ENCODE measurements at regions not wholly inside any gene's neighbourhood (a gene's known extent, or its start where the extent isn't known, plus 50 kb on each side); places are given as distances from the start of the nearest gene placed in this dataset.

DNA sequence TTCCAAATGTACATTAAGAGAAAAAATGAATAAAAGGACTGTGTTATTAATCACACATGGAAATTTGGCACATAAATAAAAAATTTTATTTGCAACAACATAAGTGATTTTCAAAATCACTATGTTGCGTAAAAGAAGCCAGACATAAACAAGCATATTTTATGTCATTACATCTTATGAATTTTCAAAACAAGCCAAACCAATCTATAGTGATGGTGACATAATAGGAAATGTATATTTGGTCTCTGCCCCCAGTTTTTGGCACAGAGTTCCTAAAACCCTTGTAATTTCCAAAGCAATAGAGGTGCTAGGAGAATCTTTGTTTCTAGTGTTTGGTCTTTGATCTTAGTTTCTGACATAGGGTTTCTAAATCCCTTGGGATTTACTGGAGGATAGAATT is 543.3 kb downstream of the ZBBX start:
- in situ Hi-C loops (cut with MboI), result no loop called here
- no peaks in the 10 kb centered on the region for H3K4me1 ChIP-seq (replicated peaks in 1 of 2; ENCODE audit: control insufficient read depth in 2 of 2, insufficient read depth in 2 of 2, low read length in 2 of 2)
- H3K9ac ChIP-seq (ENCODE audit: insufficient read depth in 1 of 2, low read depth in 2 of 2, low read length in 2 of 2), result no peak overlapping the region
- intact Hi-C loops (cut with micrococcal nuclease), result no loop called here
- H3K79me2 ChIP-seq (ENCODE audit: control insufficient read depth, insufficient read depth, low read length), result no peaks in the 10 kb centered on the region
- H2AFZ ChIP-seq (ENCODE audit: low read depth, low read length), result no peak overlapping the region
- 6% methylated on average over 1 of the region's 1 CpG for WGBS (ENCODE audit: insufficient coverage, low coverage, missing lambda C conversion rate)
- no peak overlapping the region for H3K27ac ChIP-seq (ENCODE audit: extremely low read depth, low read depth, low read length)
- no peaks in the 10 kb centered on the region for H3K9me1 ChIP-seq (ENCODE audit: control insufficient read depth, insufficient read depth, low read length)
- DNase-seq (ENCODE audit: extremely low read depth in 1 of 4, low spot score in 3 of 4), result no peak
- no peak overlapping the region for H3K4me3 ChIP-seq
- H3K9me3 ChIP-seq (replicated peaks; ENCODE audit: control insufficient read depth, insufficient read depth, low read depth, low read length), result no peaks in the 10 kb centered on the region
- BruUV-seq (replicated peaks), result no TSS peak
- TF ChIP-seq HOXB6 (CRISPR knock-in tag; IDR thresholded peaks at IDR 0.05; ENCODE audit: borderline replicate concordance) (no peak), HDAC8 (tag; IDR thresholded peaks at IDR 0.05) (no peak), KLF10 (CRISPR knock-in tag; IDR thresholded peaks at IDR 0.05) (no peak), HDAC2 (IDR thresholded peaks at IDR 0.05) (no peak), ZBTB17 (CRISPR knock-in tag; IDR thresholded peaks at IDR 0.05) (no peak), CHD1 (IDR thresholded peaks at IDR 0.05; ENCODE audit: low read length) (no peak)
- TF ChIP-seq, protein P1, sequence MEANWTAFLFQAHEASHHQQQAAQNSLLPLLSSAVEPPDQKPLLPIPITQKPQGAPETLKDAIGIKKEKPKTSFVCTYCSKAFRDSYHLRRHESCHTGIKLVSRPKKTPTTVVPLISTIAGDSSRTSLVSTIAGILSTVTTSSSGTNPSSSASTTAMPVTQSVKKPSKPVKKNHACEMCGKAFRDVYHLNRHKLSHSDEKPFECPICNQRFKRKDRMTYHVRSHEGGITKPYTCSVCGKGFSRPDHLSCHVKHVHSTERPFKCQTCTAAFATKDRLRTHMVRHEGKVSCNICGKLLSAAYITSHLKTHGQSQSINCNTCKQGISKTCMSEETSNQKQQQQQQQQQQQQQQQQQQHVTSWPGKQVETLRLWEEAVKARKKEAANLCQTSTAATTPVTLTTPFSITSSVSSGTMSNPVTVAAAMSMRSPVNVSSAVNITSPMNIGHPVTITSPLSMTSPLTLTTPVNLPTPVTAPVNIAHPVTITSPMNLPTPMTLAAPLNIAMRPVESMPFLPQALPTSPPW (CRISPR knock-in tag; IDR thresholded peaks at IDR 0.05), result no peak
- TF ChIP-seq, protein P2, sequence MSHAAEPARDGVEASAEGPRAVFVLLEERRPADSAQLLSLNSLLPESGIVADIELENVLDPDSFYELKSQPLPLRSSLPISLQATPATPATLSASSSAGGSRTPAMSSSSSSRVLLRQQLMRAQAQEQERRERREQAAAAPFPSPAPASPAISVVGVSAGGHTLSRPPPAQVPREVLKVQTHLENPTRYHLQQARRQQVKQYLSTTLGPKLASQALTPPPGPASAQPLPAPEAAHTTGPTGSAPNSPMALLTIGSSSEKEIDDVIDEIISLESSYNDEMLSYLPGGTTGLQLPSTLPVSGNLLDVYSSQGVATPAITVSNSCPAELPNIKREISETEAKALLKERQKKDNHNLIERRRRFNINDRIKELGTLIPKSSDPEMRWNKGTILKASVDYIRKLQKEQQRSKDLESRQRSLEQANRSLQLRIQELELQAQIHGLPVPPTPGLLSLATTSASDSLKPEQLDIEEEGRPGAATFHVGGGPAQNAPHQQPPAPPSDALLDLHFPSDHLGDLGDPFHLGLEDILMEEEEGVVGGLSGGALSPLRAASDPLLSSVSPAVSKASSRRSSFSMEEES (CRISPR knock-in tag; IDR thresholded peaks at IDR 0.05), result no peak
- ATAC-seq, result no peak
- FAIRE-seq, result no peak
- ChIA-PET CTCF (ENCODE audit: low intra/inter-chr PET ratio) (no interaction called here), POLR2A (no interaction called here)
- H3K4me2 ChIP-seq (ENCODE audit: insufficient read depth, low read length), result no peak overlapping the region
- H3K36me3 ChIP-seq (ENCODE audit: control insufficient read depth, insufficient read depth, low read length), result no peaks in the 10 kb centered on the region
- H3K27me3 ChIP-seq (ENCODE audit: control insufficient read depth in 2 of 2, insufficient read depth in 2 of 2, low read length in 2 of 2), result no peaks in the 10 kb centered on the region
- no peaks in the 10 kb centered on the region for H4K20me1 ChIP-seq (replicated peaks; ENCODE audit: control insufficient read depth, insufficient read depth, low read length)

Data from K562 (cell line).